ENCODE measurements at regions not wholly inside any gene's neighbourhood (a gene's known extent, or its start where the extent isn't known, plus 50 kb on each side); places are given as distances from the start of the nearest gene placed in this dataset.
A peak's percentile ranks its signal among the peaks of the same experiment; 100 is the strongest.

DNA sequence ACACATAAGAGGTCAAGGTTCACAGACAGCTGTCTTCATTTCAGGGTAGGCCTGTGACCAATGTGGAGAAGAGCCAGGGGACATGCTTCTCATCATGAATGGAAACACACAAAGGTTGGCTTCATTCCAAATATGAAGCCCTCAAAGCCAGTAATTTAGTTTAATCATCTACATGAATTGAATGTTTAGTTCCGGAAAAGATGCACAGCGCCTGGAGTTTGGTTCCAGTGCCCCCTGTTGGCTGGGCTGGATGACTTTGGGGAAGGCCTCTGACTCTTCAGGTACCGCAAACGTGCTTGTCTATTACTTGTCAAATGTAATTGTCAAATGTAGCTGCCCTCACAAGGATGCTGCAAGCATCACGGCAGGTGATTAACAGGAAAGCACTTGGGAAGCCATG lies 130.7 kb downstream of the ADRA2A start:
- TF ChIP-seq, protein P1, sequence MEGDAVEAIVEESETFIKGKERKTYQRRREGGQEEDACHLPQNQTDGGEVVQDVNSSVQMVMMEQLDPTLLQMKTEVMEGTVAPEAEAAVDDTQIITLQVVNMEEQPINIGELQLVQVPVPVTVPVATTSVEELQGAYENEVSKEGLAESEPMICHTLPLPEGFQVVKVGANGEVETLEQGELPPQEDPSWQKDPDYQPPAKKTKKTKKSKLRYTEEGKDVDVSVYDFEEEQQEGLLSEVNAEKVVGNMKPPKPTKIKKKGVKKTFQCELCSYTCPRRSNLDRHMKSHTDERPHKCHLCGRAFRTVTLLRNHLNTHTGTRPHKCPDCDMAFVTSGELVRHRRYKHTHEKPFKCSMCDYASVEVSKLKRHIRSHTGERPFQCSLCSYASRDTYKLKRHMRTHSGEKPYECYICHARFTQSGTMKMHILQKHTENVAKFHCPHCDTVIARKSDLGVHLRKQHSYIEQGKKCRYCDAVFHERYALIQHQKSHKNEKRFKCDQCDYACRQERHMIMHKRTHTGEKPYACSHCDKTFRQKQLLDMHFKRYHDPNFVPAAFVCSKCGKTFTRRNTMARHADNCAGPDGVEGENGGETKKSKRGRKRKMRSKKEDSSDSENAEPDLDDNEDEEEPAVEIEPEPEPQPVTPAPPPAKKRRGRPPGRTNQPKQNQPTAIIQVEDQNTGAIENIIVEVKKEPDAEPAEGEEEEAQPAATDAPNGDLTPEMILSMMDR (conservative IDR thresholded peaks at IDR 0.05; ENCODE audit: low read length), result peak; percentile 55
- no peak for TF ChIP-seq EZH2phosphoT487 (IDR thresholded peaks at IDR 0.05; ENCODE audit: borderline replicate concordance)

All from Loucy (cell line).